Gastroesophageal sphincter (tissue), 4 donors: ENCODE measurements at regions not wholly inside any gene's neighbourhood (a gene's known extent, or its start where the extent isn't known, plus 50 kb on each side); places are given as distances from the start of the nearest gene placed in this dataset.

Experiments used
- ATAC-seq: fragments of 150-250 bp; one replicate; pipeline ENCODE4 v1.9.1; 2016; ENCODE audit warnings: mild to moderate bottlenecking, moderate library complexity
- H3K27ac ChIP-seq, 4 donors: fragments of 200-600 bp; sonication (generic) in 3 of 4; 1 replicate in 3 of 4; 2 replicates in 1 of 4; pipeline ENCODE4 v1.5.1; 2016 to 2019
- H3K27me3 ChIP-seq: fragments of 200-600 bp; sonication (generic); one replicate; pipeline ENCODE4 v1.5.1; 2019
- H3K36me3 ChIP-seq, 2 donors: fragments of 200-600 bp; sonication (generic); one replicate each; pipeline ENCODE4 v1.5.1; 2019; ENCODE audit warnings: control low read depth in 1 of 2
- H3K4me1 ChIP-seq, 3 donors: fragments of 200-600 bp; sonication (generic); 1 replicate in 2 of 3; 2 replicates in 1 of 3; pipeline ENCODE4 v1.5.1; 2016 to 2019; ENCODE audit warnings: control low read depth in 2 of 3
- H3K4me3 ChIP-seq, 2 donors: fragments of 200-600 bp; sonication (generic); one replicate each; pipeline ENCODE4 v1.5.1; 2019; ENCODE audit warnings: mild to moderate bottlenecking in 1 of 2, moderate library complexity in 1 of 2
- H3K9me3 ChIP-seq, 3 donors: fragments of 200-600 bp; sonication (generic); one replicate each; pipeline ENCODE4 v1.5.1; 2017 to 2019; ENCODE audit warnings: control low read depth in 2 of 3
- CTCF ChIP-seq, 4 experiments: fragments of 200-600 bp in 2 of 4; fragments of 450-650 bp in 2 of 4; sonication (generic) in 1 of 4; IDR thresholded peaks; one replicate each; pipeline ENCODE4 v1.5.1; 2017 to 2019; ENCODE audit warnings: antibody characterized with exemption in 4 of 4, mild to moderate bottlenecking in 2 of 4, moderate library complexity in 2 of 4
- POLR2AphosphoS5 ChIP-seq: sonication (generic); formaldehyde crosslinking; IDR thresholded peaks from one replicate; pipeline ENCODE4 v1.6.1; 2017; ENCODE audit warnings: antibody characterized with exemption
- WGBS, 2 donors: methylation state at CpG; one replicate each; pipeline ENCODE4 v1.1.5; 2018; ENCODE audit warnings: low coverage in 1 of 2; 5-methylcytosine and 5-hydroxymethylcytosine counted together

GRCh38 chrX:2134782-2135181 lies 366.0 kb downstream of the DHRSX start:
- 33% methylated on average over 1 of the region's 1 CpG; no CpG with 5 or more reads in 1 of the 2 donors for WGBS, 2 donors
- Histone ChIP-seq H3K9me3 (no peaks in the 10 kb centered on the region), H3K27me3 (no peaks in the 10 kb centered on the region), H3K4me1 (no peaks in the 10 kb centered on the region), H3K36me3 (no peaks in the 10 kb centered on the region), H3K4me3 (no peak overlapping the region), H3K27ac (no peak overlapping the region)
- TF ChIP-seq CTCF (IDR thresholded peaks at IDR 0.05) (no peak), POLR2AphosphoS5 (no peak)
- ATAC-seq = no peak
